PFSK-1 (cell line): ENCODE measurements at regions not wholly inside any gene's neighbourhood (a gene's known extent, or its start where the extent isn't known, plus 50 kb on each side); places are given as distances from the start of the nearest gene placed in this dataset.

ENCODE experiments used
- FOXP2 ChIP-seq: optimal IDR thresholded peaks from 2 replicates; pipeline ENCODE3; 2011; ENCODE audit warnings: borderline replicate concordance, control low read depth, inconsistent platforms; ENCODE audit not compliant: insufficient read depth; ENCODE audit errors: extremely low read length, extremely low read depth
- POLR2AphosphoS5 ChIP-seq: IDR thresholded peaks from 2 replicates; pipeline ENCODE4 v1.6.1; 2012; ENCODE audit warnings: low read depth, mild to moderate bottlenecking, control low read depth, low read length, moderate library complexity
- REST ChIP-seq, 2 experiments: IDR thresholded peaks; 2 replicates each; pipeline versions ENCODE4 v1.6.1 to v1.8.0; 2011 to 2012; ENCODE audit warnings: low read depth in 2 of 2, low read length in 2 of 2, control low read depth in 1 of 2, inconsistent platforms in 1 of 2, mild to moderate bottlenecking in 1 of 2, moderate library complexity in 1 of 2; ENCODE audit not compliant: insufficient read depth in 1 of 2
- SIN3A ChIP-seq: IDR thresholded peaks from 2 replicates; pipeline ENCODE4 v1.6.1; 2012; ENCODE audit warnings: mild to moderate bottlenecking, low read length, moderate library complexity, borderline replicate concordance; ENCODE audit not compliant: insufficient read depth
- TAF1 ChIP-seq: IDR thresholded peaks from 2 replicates; pipeline ENCODE4 v1.6.1; 2012; ENCODE audit warnings: low read length, control low read depth, borderline replicate concordance; ENCODE audit not compliant: insufficient read depth

GRCh38 chr1:31488528-31488927 lies 75.5 kb downstream of the SERINC2 start:
- TF ChIP-seq SIN3A (no peak), POLR2AphosphoS5 (no peak), TAF1 (no peak), REST (IDR thresholded peaks at IDR 0.05; ENCODE audit: insufficient read depth in 1 of 2, low read depth in 2 of 2, low read length in 2 of 2) (no peak), FOXP2 (no peak)
